ENCODE measurements at regions not wholly inside any gene's neighbourhood (a gene's known extent, or its start where the extent isn't known, plus 50 kb on each side); places are given as distances from the start of the nearest gene placed in this dataset.

GRCh38 chr16:86995456-86995855 is 321.7 kb downstream of the C16orf95 start:
- Mint-ChIP-seq H3K9me3 (ENCODE audit: unreplicated experiment) (no peaks in the 10 kb centered on the region), H3K4me3 (ENCODE audit: unreplicated experiment) (no peak overlapping the region), H3K27me3 (ENCODE audit: low read depth, unreplicated experiment) (peaks cover 3% of the 10 kb centered on the region), H3K36me3 (ENCODE audit: low read depth, unreplicated experiment) (no peaks in the 10 kb centered on the region), H3K27ac (ENCODE audit: unreplicated experiment) (no peak overlapping the region), H3K4me1 (ENCODE audit: low read depth, unreplicated experiment) (peaks cover 36% of the 10 kb centered on the region)
- peak overlapping the region; percentile 70 for H3K27ac ChIP-seq (ENCODE audit: low read depth, low read length)
- TF ChIP-seq EZH2 (IDR thresholded peaks at IDR 0.05; ENCODE audit: insufficient read depth, low read length) = no peak
- TF ChIP-seq, protein P1, sequence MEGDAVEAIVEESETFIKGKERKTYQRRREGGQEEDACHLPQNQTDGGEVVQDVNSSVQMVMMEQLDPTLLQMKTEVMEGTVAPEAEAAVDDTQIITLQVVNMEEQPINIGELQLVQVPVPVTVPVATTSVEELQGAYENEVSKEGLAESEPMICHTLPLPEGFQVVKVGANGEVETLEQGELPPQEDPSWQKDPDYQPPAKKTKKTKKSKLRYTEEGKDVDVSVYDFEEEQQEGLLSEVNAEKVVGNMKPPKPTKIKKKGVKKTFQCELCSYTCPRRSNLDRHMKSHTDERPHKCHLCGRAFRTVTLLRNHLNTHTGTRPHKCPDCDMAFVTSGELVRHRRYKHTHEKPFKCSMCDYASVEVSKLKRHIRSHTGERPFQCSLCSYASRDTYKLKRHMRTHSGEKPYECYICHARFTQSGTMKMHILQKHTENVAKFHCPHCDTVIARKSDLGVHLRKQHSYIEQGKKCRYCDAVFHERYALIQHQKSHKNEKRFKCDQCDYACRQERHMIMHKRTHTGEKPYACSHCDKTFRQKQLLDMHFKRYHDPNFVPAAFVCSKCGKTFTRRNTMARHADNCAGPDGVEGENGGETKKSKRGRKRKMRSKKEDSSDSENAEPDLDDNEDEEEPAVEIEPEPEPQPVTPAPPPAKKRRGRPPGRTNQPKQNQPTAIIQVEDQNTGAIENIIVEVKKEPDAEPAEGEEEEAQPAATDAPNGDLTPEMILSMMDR (IDR thresholded peaks at IDR 0.05; ENCODE audit: insufficient read depth, low read depth, low read length) = no peak
- no peaks in the 10 kb centered on the region for H3K79me2 ChIP-seq (ENCODE audit: insufficient read depth, low read length)
- no peaks in the 10 kb centered on the region for H4K20me1 ChIP-seq (ENCODE audit: insufficient read depth, low read length)
- no peaks in the 10 kb centered on the region for H3K36me3 ChIP-seq (ENCODE audit: insufficient read depth, low read length)
- H2AFZ ChIP-seq (ENCODE audit: low read depth, low read length) = peak overlapping the region; percentile 20
- peaks cover 3% of the 10 kb centered on the region for H3K9me3 ChIP-seq (ENCODE audit: insufficient read depth, low read depth, low read length)
- peak overlapping the region; percentile 59 for H3K9ac ChIP-seq (ENCODE audit: low read length)
- no peaks in the 10 kb centered on the region for H3K27me3 ChIP-seq (ENCODE audit: insufficient read depth, low read length)
- peaks cover 33% of the 10 kb centered on the region for H3K4me1 ChIP-seq (ENCODE audit: insufficient read depth, low read length)
- no peak overlapping the region for H3K4me3 ChIP-seq (ENCODE audit: insufficient read depth, low read depth, low read length)
- DNase-seq (ENCODE audit: low read depth) = no peak
- no peak for FAIRE-seq
- H3K4me2 ChIP-seq (ENCODE audit: low read length) = peak overlapping the region; percentile 81

DNA sequence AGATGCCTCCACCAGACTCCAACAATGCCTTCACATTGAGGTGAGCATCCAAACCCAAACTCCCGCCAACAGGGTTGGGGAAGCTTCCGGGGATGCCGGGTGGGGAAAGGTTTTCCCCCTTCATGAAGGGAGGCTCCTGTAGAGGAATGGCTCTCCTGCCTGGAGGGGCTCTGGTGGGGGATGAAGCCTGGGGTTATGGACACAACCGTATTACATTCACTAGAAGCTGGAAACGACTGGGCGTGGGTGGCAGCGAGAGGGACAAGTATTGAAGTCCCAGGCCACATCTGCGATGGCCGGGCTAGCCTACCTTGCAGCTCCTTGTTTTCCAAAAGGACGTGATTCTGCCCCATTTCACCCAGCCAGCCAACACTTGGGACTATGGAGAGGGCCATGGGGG is 321.1 kb downstream of the C16orf95 start:
- H3K4me3 Mint-ChIP-seq (ENCODE audit: unreplicated experiment) = no peak overlapping the region
- Histone ChIP-seq H3K4me2 (ENCODE audit: low read length) (no peak overlapping the region), H3K9ac (ENCODE audit: low read length) (no peak overlapping the region), H3K9me3 (ENCODE audit: insufficient read depth, low read depth, low read length) (peaks cover 3% of the 10 kb centered on the region), H3K27me3 (ENCODE audit: insufficient read depth, low read length) (no peaks in the 10 kb centered on the region), H3K4me1 (ENCODE audit: insufficient read depth, low read length) (peaks cover 33% of the 10 kb centered on the region), H3K4me3 (ENCODE audit: insufficient read depth, low read depth, low read length) (no peak overlapping the region), H3K27ac (ENCODE audit: low read depth, low read length) (no peak overlapping the region), H2AFZ (ENCODE audit: low read depth, low read length) (no peak overlapping the region), H4K20me1 (ENCODE audit: insufficient read depth, low read length) (no peaks in the 10 kb centered on the region), H3K36me3 (ENCODE audit: insufficient read depth, low read length) (no peaks in the 10 kb centered on the region), H3K79me2 (ENCODE audit: insufficient read depth, low read length) (no peaks in the 10 kb centered on the region)
- no peak for DNase-seq (ENCODE audit: low read depth)
- H3K9me3 Mint-ChIP-seq (ENCODE audit: unreplicated experiment) = no peaks in the 10 kb centered on the region
- TF ChIP-seq EZH2 (IDR thresholded peaks at IDR 0.05; ENCODE audit: insufficient read depth, low read length) = no peak
- TF ChIP-seq, protein P1 (IDR thresholded peaks at IDR 0.05; ENCODE audit: insufficient read depth, low read depth, low read length) = no peak
- peaks cover 31% of the 10 kb centered on the region for H3K4me1 Mint-ChIP-seq (ENCODE audit: low read depth, unreplicated experiment)
- peaks cover 6% of the 10 kb centered on the region for H3K27me3 Mint-ChIP-seq (ENCODE audit: low read depth, unreplicated experiment)
- no peaks in the 10 kb centered on the region for H3K36me3 Mint-ChIP-seq (ENCODE audit: low read depth, unreplicated experiment)
- no peak for FAIRE-seq
- H3K27ac Mint-ChIP-seq (ENCODE audit: unreplicated experiment) = no peak overlapping the region

DNA sequence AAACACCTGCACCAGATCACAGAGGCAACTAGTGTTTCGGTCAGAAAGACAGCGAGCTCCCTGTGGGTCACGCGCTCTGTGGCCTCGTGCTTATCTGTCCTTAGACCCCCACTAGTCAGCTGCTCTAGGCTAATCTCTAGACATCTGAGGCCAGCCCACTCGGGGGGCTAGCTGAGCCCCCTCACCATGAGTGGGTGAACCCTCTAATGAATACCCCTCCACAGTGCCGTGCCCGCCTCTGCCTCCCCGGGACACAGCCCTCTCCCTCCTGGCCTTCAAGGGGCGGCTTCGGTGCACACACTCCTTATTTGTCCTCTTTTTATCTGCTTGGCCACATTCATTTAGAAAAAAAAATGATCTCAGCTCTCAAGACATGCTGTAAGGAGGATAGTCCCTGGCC is 320.1 kb downstream of the C16orf95 start:
- Mint-ChIP-seq H3K4me1 (ENCODE audit: low read depth, unreplicated experiment) (peaks cover 24% of the 10 kb centered on the region), H3K27ac (ENCODE audit: unreplicated experiment) (no peak overlapping the region), H3K9me3 (ENCODE audit: unreplicated experiment) (no peaks in the 10 kb centered on the region), H3K27me3 (ENCODE audit: low read depth, unreplicated experiment) (peaks cover 6% of the 10 kb centered on the region), H3K4me3 (ENCODE audit: unreplicated experiment) (no peak overlapping the region), H3K36me3 (ENCODE audit: low read depth, unreplicated experiment) (no peaks in the 10 kb centered on the region)
- Histone ChIP-seq H3K4me1 (ENCODE audit: insufficient read depth, low read length) (peaks cover 26% of the 10 kb centered on the region), H4K20me1 (ENCODE audit: insufficient read depth, low read length) (no peaks in the 10 kb centered on the region), H2AFZ (ENCODE audit: low read depth, low read length) (no peak overlapping the region), H3K79me2 (ENCODE audit: insufficient read depth, low read length) (no peaks in the 10 kb centered on the region), H3K4me3 (ENCODE audit: insufficient read depth, low read depth, low read length) (no peak overlapping the region), H3K9ac (ENCODE audit: low read length) (no peak overlapping the region), H3K4me2 (ENCODE audit: low read length) (no peak overlapping the region), H3K27me3 (ENCODE audit: insufficient read depth, low read length) (no peaks in the 10 kb centered on the region), H3K36me3 (ENCODE audit: insufficient read depth, low read length) (no peaks in the 10 kb centered on the region), H3K9me3 (ENCODE audit: insufficient read depth, low read depth, low read length) (peaks cover 3% of the 10 kb centered on the region), H3K27ac (ENCODE audit: low read depth, low read length) (no peak overlapping the region)
- FAIRE-seq (no peak), DNase-seq (ENCODE audit: low read depth) (no peak)
- no peak for TF ChIP-seq EZH2 (IDR thresholded peaks at IDR 0.05; ENCODE audit: insufficient read depth, low read length)
- TF ChIP-seq, protein P1 (IDR thresholded peaks at IDR 0.05; ENCODE audit: insufficient read depth, low read depth, low read length) = no peak

Data from astrocyte (in vitro differentiated cells and primary cell).